Fibroblast of gingiva (primary cell): ENCODE measurements at regions not wholly inside any gene's neighbourhood (a gene's known extent, or its start where the extent isn't known, plus 50 kb on each side); places are given as distances from the start of the nearest gene placed in this dataset.

Experiments used
- DNase-seq: peaks from one replicate; pipeline ENCODE4 v3.0.0-alpha.2; 2011; ENCODE audit warnings: low read depth

DNA sequence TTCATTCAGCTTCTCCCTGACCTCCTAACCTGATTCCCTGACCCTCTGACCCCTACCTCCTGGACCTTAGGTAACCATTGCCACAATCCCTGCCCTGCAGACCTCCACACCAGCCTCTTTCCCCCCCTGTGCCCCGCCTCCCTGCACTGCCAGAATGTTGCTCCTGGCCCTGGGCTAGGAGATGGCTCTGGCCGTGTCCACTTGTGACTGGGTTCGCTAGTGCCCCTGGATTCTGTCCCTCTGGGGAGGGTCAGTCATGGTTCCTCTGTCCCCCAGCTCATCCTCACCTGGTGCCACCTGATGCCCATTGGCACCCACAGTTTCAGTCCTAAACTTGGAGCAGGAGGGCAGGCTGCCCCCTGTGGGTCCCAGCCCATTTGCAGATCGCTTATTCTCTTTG is 56.2 kb upstream of the PRR23E start:
- no peak for DNase-seq

DNA sequence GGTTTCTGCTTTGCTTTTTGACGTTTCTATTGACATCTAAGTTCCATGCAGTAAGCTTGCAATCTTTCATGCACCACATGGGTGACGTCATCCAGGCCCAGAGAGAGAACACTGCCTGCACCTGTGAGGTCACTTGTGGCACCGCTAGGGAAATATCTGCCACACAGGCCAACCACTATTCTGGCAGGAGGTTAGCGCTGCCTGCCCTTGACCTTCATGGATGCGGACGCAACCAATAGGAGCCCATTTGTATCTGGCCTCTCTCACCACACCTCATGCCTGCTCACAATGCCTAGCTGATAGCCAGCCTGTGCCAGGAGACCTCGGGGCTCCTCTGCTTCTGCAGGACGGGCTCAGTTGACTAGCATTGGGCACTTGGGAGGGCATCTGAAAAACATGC is 55.8 kb upstream of the PRR23E start:
- no peak for DNase-seq

DNA sequence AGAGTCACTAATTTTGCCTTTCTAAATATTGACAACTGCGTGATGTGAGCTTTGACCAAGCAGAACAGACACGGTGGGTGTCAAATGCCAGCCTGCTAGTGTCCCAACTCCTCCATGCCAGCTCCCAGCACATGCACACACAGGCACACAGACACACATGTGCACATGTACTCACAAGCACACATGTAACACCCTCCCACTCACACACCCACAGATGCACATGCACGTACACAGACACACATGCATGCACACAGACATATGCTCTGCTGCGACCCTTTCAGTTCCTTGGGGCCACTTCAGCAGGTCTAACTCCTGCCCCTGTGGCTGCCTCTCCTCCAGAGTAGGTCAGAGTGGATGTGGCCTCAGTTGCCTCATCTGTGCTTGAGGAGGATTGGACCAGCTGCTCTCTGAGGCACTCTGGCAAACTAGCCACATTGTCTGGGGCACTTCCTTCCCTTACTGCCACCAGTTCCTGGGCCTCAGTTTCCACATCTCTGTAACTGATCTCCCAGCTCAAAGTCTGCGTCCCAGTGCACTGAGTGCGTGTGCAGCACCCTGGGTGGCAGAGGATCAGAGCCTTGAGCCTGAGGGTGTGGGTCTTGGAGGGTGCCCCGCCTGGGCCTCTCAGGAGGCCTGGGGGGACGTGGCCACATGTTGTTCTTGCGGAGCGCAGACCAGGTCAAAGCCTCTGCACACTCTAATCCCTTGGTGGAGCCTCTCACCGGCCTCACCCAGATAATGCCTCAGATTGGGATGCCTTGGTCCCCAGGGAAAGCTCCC is 55.0 kb upstream of the PRR23E start:
- no peak for DNase-seq

DNA sequence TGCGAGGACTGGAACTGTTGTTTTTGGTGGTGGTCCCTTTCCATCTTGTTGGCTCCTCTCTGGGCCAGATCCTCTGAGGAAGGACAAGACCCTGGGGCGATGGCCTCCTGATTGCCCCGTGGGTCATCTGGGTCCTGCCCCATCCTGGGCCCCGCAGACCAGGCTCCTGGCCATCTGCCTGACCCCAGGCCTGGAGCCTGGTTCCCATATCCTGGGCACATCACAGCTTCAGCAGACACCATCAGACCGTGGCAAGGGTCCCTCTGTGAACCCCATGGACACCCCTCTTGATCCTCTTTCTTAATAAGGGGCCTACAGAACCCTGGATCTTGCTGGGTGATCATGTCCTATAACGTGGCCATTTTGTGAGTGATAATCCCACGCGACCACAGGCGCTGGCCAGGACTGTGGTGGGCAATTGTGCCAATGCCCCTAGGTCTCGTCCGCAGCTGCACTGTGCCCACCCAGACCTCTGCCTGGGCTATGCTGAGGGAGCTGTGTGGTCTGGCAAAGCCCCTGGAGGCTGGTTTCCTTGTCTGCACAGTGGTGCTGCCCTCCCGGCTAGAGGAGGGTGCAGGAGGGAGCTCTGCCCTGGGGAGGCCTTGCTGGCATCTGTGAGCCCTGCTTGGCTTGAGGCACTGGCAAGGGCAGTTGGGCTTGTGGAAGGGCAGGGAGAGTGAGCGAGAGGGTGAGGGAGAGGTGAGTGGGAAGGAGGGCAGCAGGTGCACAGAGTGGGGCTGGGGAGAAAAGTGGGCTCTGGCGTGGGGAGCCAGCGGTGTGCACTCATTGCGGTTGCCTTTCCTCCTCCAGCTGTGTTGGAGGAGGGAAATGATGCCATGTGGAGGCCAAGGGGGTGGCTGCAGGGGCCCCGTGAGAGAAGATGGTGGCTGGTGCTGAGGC is 53.1 kb upstream of the PRR23E start:
- DNase-seq, result no peak

DNA sequence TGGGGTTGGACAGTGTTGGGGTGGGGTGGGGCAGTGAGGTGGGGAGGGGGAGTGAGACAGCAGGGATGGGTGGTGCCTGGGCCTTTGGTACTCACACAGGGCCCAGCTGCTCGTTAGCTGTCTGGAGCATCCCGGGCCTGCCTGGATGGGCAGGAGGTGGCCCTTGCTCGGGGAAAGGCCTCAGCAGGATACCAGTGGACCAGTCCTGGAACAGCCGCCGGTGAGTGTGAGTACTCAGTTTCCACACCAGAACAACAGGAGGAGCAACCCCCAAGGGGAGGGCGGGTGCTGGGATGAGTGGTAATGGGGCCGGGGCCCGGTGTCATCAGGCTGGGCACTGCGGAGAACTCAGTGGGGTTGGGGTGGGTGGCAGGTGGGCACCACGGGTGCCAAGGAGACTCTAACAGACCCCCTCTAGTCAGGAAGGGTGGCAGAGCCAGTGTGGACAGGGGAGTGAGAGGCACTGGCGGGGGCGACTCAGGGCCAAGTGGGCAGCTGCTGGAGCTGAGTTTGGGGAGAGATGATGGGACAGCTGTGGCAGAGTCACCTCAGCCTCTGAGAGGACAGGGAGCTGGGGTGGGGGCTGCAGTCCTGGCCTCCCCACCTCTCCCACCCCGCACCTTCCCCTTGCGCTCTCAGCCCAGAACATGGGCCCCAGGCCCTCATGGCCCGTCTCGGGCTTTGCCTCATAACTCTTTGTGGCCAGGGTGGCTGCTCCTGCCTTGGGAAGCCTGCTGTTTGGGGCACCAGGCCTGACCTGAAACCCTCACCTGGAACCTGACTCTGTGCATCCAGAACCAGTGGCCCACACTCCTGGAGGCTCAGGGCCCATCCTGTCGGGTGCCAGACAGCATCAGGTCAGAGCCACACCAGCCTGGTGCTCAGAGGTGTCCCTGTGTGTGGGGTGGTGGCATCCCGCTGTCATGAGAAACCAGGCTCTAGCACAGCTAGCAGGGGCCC is 52.1 kb upstream of the PRR23E start:
- DNase-seq, result no peak

DNA sequence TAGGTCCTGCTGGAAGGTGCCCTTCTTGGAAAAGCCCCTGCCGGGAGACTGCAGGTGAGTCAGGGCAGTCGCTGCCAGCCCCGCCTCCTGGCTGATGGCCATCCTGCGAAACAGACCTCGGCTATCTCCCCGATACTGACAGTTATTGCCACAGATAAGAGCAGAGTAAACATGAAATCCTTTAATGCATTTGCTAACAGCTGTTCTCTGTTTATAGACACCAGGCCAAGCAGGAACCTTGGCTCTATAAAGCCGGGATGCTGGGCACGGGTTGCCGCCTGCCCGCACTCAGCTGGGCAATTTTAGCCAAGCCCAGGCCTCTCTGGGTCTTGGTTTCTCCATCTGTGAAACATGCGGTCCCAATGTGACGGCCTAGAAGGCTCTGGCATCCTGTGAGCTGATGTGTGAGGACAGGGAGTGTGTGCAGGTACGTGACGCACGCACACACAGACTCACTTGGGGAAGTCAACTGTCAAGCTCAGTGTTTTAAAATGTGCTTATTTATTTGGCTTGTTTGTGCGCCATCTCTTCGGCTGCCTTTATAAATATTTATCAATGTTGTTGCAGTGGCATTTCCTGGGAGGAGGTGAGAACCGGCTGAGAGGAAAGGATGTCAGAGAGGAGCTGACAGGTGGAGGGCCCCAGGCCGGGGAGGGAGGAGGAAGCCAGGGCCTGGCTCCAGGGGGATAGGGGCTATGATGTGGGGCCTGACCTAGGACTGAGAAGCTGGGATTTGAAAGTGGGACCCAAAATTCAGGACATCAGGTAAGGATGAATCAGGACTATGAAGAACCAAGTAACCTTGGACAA is 50.8 kb upstream of the PRR23E start:
- no peak for DNase-seq
